Activated T-helper 1 cell treated with anti-CD3 and anti-CD28 coated beads, Interleukin-12 subunit alpha, Interleukin-12 subunit beta, Interleukin-2, Interleukin-4 antibody, amounts not matched to agents 30 ng/mL and 10 ng/mL and 1 ng/mL, durations not matched to agents 14 hours and 24 hours and 36 hours (primary cell): ENCODE measurements at regions not wholly inside any gene's neighbourhood (a gene's known extent, or its start where the extent isn't known, plus 50 kb on each side); places are given as distances from the start of the nearest gene placed in this dataset.

Experiments used
- DNase-seq: peaks from one replicate; pipeline ENCODE4 v3.0.0; 2021; ENCODE audit warnings: low spot score
- H3K27ac Mint-ChIP-seq: one replicate; pipeline ENCODE4 v1.8.0; 2021; ENCODE audit warnings: mild to moderate bottlenecking, mixed read lengths
- H3K27me3 Mint-ChIP-seq: one replicate; pipeline ENCODE4 v1.8.0; 2022; ENCODE audit warnings: mild to moderate bottlenecking, moderate library complexity, mixed read lengths; ENCODE audit not compliant: insufficient read depth
- H3K36me3 Mint-ChIP-seq: one replicate; pipeline ENCODE4 v1.8.0; 2021; ENCODE audit warnings: low read depth, mixed read lengths
- H3K4me1 Mint-ChIP-seq: one replicate; pipeline ENCODE4 v1.8.0; 2021; ENCODE audit warnings: low read depth, mixed read lengths
- H3K4me3 Mint-ChIP-seq: one replicate; pipeline ENCODE4 v1.8.0; 2021; ENCODE audit warnings: mild to moderate bottlenecking, moderate library complexity, mixed read lengths
- H3K9me3 Mint-ChIP-seq: one replicate; pipeline ENCODE4 v1.8.0; 2021; ENCODE audit warnings: mixed read lengths
- intact Hi-C: fragments of 100-400 bp; cut with micrococcal nuclease; formaldehyde crosslinking; loops from one replicate; pipeline ENCODE4 v1.15.1; 2024

- no peak overlapping the region for H3K4me3 Mint-ChIP-seq
Observed at GRCh38 chr20:62537649-62538292, 62.0 kb upstream of the GATA5 start.

GRCh38 chr20:62539198-62540045 lies 63.6 kb upstream of the GATA5 start:
- peaks cover 2% of the 10 kb centered on the region for H3K27me3 Mint-ChIP-seq
- H3K27ac Mint-ChIP-seq: no peak overlapping the region
- intact Hi-C loops: no loop called here
- H3K9me3 Mint-ChIP-seq: peaks cover under 1% of the 10 kb centered on the region
- no peaks in the 10 kb centered on the region for H3K4me1 Mint-ChIP-seq
- H3K4me3 Mint-ChIP-seq: no peak overlapping the region
- no peaks in the 10 kb centered on the region for H3K36me3 Mint-ChIP-seq
- no peak for DNase-seq

More at GRCh38 chr20:62537649-62538292, 62.0 kb upstream of the GATA5 start:
- Mint-ChIP-seq H3K4me1 (no peaks in the 10 kb centered on the region), H3K9me3 (no peaks in the 10 kb centered on the region), H3K27ac (no peak overlapping the region), H3K27me3 (no peaks in the 10 kb centered on the region), H3K36me3 (no peaks in the 10 kb centered on the region)
- no peak for DNase-seq
- intact Hi-C loops: no loop called here

GRCh38 chr20:62540504-62540903 lies 64.7 kb upstream of the GATA5 start:
- H3K27ac Mint-ChIP-seq: no peak overlapping the region
- no peak for DNase-seq
- peaks cover 3% of the 10 kb centered on the region for H3K9me3 Mint-ChIP-seq
- no peak overlapping the region for H3K4me3 Mint-ChIP-seq
- intact Hi-C loops: no loop called here
- H3K4me1 Mint-ChIP-seq: no peaks in the 10 kb centered on the region
- peaks cover 3% of the 10 kb centered on the region for H3K27me3 Mint-ChIP-seq
- no peaks in the 10 kb centered on the region for H3K36me3 Mint-ChIP-seq

GRCh38 chr20:62542862-62543261 lies 67.1 kb upstream of the GATA5 start:
- Mint-ChIP-seq H3K9me3 (peaks cover 3% of the 10 kb centered on the region), H3K27ac (no peak overlapping the region), H3K4me1 (no peaks in the 10 kb centered on the region), H3K27me3 (peaks cover 3% of the 10 kb centered on the region), H3K4me3 (no peak overlapping the region), H3K36me3 (no peaks in the 10 kb centered on the region)
- intact Hi-C loops: no loop called here
- DNase-seq: no peak

GRCh38 chr20:62543470-62544302 lies 67.9 kb upstream of the GATA5 start:
- Mint-ChIP-seq H3K9me3 (peaks cover 3% of the 10 kb centered on the region), H3K27ac (no peak overlapping the region), H3K4me1 (no peaks in the 10 kb centered on the region), H3K4me3 (no peak overlapping the region), H3K27me3 (peaks cover 4% of the 10 kb centered on the region), H3K36me3 (no peaks in the 10 kb centered on the region)
- DNase-seq: no peak
- intact Hi-C loops: no loop called here

- intact Hi-C loops: no loop called here
- Mint-ChIP-seq H3K36me3 (no peaks in the 10 kb centered on the region), H3K4me1 (no peaks in the 10 kb centered on the region), H3K4me3 (no peak overlapping the region), H3K27ac (no peak overlapping the region), H3K27me3 (peaks cover 5% of the 10 kb centered on the region), H3K9me3 (peaks cover 3% of the 10 kb centered on the region)
- no peak for DNase-seq
Observed at GRCh38 chr20:62544505-62545055, 68.8 kb upstream of the GATA5 start.

DNA sequence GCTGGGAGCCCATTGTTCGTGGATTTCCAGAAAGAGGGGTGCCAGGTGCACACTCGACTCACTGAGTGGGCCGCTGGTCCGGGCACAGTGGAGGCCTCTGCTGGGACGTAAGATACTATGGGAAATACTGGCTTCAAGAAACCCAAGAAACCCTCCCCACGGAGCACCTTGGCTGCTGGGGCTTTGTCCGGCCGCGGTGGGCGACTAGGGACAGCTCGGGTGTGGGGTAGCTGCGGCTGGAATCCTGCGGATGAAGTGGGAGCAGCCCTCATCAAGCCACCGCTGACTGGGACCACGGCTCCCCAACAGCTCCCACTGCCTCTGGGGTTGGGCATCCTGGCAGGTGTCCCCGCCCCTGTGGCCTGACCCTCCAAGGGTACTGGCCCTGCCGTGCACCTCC lies 69.5 kb upstream of the GATA5 start:
- peaks cover 3% of the 10 kb centered on the region for H3K9me3 Mint-ChIP-seq
- H3K27ac Mint-ChIP-seq: no peak overlapping the region
- H3K27me3 Mint-ChIP-seq: peaks cover 5% of the 10 kb centered on the region
- H3K36me3 Mint-ChIP-seq: no peaks in the 10 kb centered on the region
- H3K4me1 Mint-ChIP-seq: no peaks in the 10 kb centered on the region
- no peak overlapping the region for H3K4me3 Mint-ChIP-seq
- no peak for DNase-seq
- intact Hi-C loops: no loop called here

DNA sequence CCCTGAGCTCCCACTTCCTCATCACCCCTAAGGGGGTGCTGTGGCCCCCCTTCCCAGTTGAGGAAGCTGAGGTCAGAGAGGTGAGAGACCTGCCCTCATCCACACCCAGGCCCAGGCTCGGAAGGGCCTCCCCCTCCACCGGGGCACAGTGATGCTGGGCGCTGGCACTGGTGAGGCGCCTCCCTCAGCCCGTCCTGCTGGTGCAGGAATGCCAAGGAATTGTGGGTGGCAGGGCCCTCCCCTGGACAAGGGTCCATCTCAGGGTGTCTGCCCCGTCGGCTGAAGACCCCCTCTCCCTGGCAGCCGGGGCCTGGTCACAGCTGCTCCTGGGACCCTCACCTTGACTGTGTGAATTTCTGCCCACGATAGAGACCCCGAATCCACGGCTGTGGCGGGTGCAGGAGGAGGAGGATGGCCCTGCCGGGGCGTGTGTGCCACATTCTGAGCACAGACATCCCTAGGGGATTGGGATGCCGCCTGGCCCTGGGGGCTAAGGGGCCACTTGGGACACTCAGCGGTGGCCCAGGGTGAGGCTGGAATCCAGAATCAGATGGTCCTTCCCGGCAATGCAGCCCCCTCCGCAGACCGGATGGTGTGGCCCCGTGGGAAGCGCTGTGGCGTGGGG lies 70.2 kb upstream of the GATA5 start:
- DNase-seq: no peak
- Mint-ChIP-seq H3K27ac (no peak overlapping the region), H3K4me3 (no peak overlapping the region), H3K27me3 (peaks cover 9% of the 10 kb centered on the region), H3K4me1 (no peaks in the 10 kb centered on the region), H3K9me3 (peaks cover 3% of the 10 kb centered on the region), H3K36me3 (no peaks in the 10 kb centered on the region)
- intact Hi-C loops: no loop called here

- H3K4me3 Mint-ChIP-seq: no peak overlapping the region
- H3K4me1 Mint-ChIP-seq: no peaks in the 10 kb centered on the region
- intact Hi-C loops: no loop called here
- DNase-seq: no peak
- no peaks in the 10 kb centered on the region for H3K36me3 Mint-ChIP-seq
- peaks cover 3% of the 10 kb centered on the region for H3K9me3 Mint-ChIP-seq
- H3K27ac Mint-ChIP-seq: no peak overlapping the region
- peaks cover 10% of the 10 kb centered on the region for H3K27me3 Mint-ChIP-seq
Observed at GRCh38 chr20:62546606-62547005, 70.8 kb upstream of the GATA5 start.

GRCh38 chr20:62547364-62547763 lies 71.6 kb upstream of the GATA5 start:
- H3K4me3 Mint-ChIP-seq: no peak overlapping the region
- H3K9me3 Mint-ChIP-seq: peaks cover 3% of the 10 kb centered on the region
- intact Hi-C loops: no loop called here
- no peak overlapping the region for H3K27ac Mint-ChIP-seq
- H3K4me1 Mint-ChIP-seq: no peaks in the 10 kb centered on the region
- no peak for DNase-seq
- peaks cover 13% of the 10 kb centered on the region for H3K27me3 Mint-ChIP-seq
- H3K36me3 Mint-ChIP-seq: no peaks in the 10 kb centered on the region

GRCh38 chr20:62548471-62548870 lies 72.7 kb upstream of the GATA5 start:
- Mint-ChIP-seq H3K4me3 (no peak overlapping the region), H3K4me1 (no peaks in the 10 kb centered on the region), H3K9me3 (peaks cover 3% of the 10 kb centered on the region), H3K27me3 (peaks cover 17% of the 10 kb centered on the region), H3K27ac (no peak overlapping the region), H3K36me3 (peaks cover 1% of the 10 kb centered on the region)
- no peak for DNase-seq
- intact Hi-C loops: no loop called here

DNA sequence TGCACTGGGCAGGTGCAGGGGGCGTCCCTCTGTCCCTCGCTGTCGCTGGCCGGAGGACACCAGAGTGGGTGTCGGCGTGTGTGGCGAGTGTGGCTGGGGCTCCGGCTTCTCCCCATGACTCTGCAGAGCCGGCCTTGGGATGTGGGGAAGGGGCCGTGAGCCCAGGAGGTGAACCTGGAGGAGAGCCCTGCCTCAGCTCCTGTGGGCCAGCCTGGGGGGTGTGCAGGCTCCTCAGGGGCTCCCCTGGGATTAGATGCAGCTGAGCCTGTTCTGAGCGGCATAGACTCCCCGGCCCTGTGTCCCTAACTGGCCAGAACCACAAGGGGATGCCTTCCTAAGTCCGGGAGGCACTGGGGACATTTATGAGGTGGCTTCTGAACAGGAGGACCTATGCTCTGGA lies 73.2 kb upstream of the GATA5 start:
- intact Hi-C loops: no loop called here
- H3K36me3 Mint-ChIP-seq: peaks cover 1% of the 10 kb centered on the region
- H3K27me3 Mint-ChIP-seq: peaks cover 17% of the 10 kb centered on the region
- DNase-seq: no peak
- no peak overlapping the region for H3K4me3 Mint-ChIP-seq
- H3K27ac Mint-ChIP-seq: no peak overlapping the region
- peaks cover 3% of the 10 kb centered on the region for H3K9me3 Mint-ChIP-seq
- H3K4me1 Mint-ChIP-seq: no peaks in the 10 kb centered on the region
